GM19043 (cell line): ENCODE measurements at regions not wholly inside any gene's neighbourhood (a gene's known extent, or its start where the extent isn't known, plus 50 kb on each side); places are given as distances from the start of the nearest gene placed in this dataset.
"Not testable (repeated sequence)": the region's sequence is repeated elsewhere in the genome, so short reads cannot be mapped to it uniquely, and the experiment has no call there.

Experiments
- ATAC-seq: cut with Tn5 transposase; IDR thresholded peaks from one replicate; pipeline ENCODE4 v1.9.1; 2021; ENCODE audit warnings: low read depth; ENCODE audit not compliant: unreplicated experiment

DNA sequence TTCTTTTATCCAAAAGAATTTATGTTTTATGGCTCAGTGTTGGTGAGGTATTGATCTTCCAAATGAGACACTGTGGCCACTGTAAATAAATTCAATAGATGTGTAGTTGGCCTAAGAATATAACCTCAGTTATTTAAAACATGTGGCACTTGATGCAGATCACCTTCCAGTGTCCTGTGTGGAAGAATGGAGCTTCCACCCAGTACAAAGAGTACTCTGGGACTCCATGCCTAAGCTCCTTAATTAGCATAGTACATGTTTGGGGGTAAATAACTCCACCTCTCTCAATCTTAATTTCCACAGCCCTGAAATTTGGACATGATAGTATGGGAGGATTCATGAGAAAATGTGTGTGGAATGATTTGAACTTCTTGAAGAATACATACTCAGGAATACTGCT, 105.7 kb downstream of the SPDYE17 start:
- not testable (repeated sequence) for ATAC-seq

DNA sequence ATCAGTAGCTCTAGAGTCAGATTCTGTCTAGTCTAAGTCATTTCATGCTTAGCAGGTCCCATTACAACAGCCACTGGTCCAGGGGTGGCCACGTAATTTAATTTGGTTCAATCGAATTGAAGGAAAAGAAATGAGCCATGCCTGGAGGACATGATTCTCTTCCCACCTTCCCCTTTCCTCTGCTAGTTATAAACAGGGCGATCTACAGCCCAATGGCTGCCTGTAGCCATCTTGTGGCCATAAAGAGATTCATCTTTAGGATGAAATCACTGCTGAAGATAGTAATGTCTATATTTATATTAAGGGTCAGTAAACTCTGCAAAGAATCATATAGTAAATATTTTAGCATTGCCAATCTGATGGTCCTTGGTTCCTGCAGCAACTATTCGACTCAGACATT, 107.4 kb downstream of the SPDYE17 start:
- not testable (repeated sequence) for ATAC-seq

DNA sequence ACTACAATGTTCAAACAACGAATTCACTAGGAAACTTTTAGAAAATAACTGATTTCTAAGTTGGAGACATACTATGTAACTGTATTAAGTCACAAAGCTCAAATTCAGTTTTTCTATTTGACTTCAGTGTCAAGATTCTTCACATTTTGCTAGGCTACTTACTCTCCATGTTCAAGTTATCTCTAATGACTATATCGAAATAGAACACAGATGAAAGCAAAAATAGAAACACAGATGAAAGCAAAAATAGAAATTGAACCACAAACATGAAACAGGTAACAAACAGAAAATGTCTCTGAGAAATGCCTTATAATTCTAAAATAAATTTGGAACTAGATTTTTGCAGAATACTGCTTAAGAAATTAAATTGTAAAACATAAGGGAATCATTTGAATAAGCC, 113.5 kb downstream of the SPDYE17 start:
- ATAC-seq: not testable (repeated sequence)

DNA sequence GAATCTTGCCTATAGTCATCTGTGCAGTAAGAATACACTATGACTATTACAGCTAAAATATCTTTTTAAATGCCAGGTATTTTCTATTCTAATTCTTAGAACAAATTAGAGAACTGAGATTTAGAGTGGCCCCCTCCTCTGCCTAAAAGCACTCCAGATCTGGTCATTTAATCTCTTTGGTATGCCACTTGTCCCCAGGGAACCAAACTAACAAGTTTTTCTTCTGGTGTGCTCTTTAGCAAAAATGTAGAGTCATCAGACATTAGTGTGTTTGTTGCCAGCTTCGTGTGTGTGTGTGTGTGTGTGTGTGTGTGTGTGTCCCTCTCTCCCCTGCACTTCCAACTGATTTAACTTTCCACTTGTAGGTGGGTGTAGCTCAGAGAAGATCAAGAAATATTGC, 117.8 kb downstream of the SPDYE17 start:
- not testable (repeated sequence) for ATAC-seq

DNA sequence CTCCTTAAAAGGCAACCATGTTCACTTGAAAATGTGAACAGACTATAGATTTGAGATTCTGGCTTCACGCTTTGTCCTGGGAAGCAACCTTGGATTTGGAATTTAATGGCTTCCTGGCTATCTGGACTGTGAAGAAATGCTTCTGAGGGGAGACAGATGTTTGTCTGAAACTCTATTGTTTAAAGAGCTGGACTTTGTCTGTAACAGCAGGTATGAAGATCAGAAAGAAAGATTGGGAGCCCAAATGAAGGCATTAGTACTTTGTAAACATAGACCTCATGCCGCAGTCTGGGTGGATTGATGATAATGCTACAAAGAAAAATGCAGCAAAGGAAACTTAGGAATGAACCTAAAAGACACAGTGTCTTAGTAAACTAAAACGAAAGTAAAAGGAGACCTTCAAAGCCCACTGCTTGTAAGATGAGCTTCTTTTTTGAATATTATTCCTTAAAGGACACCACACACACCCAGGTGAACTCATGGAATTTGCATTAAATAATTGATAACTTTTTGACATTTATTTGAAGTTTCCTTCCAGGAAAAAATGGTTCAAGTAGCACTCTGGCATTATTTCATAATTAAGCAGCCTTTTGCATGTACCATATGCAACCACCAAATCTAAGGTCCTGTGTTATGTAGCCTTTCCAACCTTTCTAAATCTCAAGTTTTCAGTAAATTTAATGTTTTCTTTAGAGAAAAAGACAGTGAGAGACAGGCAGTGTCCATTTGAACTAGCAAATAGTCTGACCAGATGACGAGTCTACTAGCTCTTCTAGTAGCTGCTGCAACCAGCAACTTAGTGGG, 119.9 kb downstream of the SPDYE17 start:
- not testable (repeated sequence) for ATAC-seq

DNA sequence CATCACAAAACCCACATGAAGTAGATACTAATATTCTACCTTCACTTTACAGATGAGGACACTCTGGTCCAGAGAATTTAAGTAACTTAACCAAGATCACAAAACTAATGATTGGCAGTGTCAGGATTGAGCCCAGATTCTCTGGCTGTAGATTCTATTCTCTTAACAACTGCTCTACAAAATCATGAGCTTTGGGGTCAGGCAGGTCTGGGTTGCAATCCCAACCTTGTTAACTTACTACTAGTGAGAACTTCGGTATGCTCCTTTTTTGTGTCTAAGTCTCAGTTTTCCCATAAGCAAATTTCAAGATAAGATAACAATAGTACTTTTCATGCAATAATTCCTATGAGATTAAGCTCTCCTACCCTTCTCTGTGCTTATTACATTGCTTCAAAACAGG, 127.5 kb downstream of the SPDYE17 start:
- not testable (repeated sequence) for ATAC-seq

DNA sequence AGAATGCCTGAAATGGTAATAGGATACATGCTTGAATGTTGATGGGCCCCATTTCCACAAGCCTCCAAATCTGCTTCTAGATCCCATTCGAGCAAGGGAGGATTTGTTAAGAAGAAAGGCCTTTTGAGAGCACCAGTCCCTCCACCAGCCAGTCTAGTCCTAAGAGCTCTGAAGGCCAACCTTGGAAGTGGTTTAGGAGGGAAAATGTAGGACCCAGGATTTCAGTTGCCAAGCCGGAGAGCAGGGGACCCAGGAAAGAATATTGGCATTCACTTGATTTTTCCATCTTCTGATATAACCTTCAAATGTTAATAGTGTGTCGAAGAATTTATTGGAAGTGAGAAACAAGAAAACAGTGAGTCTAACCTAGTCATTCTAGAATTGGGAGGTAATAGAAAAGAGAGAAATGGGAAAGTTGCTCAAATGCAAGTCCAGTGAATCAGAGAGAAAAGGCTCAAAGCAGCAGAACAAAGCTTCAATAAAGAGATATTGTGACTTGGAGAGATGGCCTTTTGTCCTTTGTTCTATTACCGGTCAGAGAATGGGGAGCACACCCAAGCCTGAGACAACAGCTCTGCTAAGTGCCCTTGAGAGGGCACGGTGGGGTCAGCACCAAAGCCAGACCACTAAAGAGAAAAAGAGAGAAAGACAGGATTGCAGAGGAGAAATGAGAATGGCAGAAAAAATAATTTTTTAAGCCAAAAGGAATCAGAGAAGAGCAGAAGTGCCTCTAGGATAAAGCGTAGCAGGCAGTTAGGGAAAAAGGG, 130.0 kb downstream of the SPDYE17 start:
- not testable (repeated sequence) for ATAC-seq

DNA sequence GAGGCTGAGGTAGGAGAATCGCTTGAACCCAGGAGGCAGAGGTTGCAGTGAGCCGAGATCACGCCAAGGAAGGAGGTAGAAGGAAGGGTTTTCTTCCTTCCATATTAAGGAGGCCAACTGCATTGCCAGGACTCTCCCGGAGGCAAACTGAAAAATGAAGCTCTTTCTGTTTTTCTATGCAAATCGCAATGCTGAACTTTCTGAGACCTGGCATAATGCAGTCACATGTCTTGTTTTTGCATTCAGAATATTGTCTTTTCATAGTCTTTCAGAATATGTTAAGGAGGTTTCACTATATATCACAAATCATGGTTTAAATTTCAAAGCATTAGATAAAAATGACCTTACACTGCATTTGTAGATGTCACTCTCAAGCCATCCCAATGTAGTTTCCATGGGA, 133.4 kb downstream of the SPDYE17 start:
- not testable (repeated sequence) for ATAC-seq

DNA sequence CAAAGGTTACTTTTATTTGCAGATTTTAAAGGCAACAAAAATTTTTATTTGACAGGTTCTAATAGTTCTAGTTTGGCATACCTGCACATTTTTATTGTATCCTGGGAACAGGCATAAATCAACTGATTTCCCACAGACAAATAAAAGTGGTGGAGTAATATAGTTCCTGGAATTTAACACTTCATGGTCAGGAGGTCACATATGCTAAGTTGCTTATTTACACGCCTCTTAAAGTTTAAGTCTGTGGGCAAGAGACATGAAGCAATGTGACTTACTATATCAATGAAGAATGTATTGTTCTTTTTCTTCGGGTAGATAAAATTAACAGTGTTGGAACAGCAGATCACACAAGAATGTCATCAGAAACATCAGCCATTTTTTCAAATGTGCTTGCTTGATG, 135.2 kb downstream of the SPDYE17 start:
- ATAC-seq: not testable (repeated sequence)

DNA sequence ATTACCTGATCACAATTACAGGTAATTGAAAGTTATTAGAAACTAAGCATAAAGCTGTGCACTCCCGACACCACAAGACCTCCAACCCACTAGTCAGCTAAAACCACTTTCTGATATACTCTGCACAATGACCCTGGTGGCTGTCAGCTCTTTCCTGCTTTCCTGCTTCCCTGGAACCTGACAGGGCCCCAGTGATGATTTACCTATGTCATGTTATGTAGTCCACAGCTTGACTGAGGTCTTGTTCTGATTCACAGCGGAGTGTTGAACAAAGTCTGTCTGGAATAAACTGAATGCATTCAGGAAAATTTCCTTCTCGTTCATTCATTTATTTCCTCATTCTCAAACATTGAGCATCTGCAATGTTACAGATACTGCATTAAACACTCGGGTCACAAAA, 136.5 kb downstream of the SPDYE17 start:
- ATAC-seq: not testable (repeated sequence)

DNA sequence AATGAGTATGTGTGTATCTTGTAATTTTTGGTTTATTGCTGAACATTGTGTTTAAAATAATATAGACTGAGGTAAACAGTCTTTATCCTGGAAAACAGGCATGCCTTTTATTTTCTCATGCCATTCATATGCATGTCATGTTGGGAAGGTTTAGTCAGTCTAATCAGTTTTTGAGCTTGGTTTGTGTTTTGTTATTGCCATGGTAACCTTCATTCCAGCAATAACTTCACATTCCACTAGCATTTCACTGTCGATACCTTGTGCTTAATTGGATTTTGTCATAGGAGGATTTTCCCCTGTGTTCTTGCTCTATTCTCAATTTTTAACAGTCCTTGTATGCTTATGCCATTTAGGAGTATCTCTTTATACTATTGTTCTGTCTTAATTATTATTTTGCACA, 140.4 kb downstream of the SPDYE17 start:
- not testable (repeated sequence) for ATAC-seq

DNA sequence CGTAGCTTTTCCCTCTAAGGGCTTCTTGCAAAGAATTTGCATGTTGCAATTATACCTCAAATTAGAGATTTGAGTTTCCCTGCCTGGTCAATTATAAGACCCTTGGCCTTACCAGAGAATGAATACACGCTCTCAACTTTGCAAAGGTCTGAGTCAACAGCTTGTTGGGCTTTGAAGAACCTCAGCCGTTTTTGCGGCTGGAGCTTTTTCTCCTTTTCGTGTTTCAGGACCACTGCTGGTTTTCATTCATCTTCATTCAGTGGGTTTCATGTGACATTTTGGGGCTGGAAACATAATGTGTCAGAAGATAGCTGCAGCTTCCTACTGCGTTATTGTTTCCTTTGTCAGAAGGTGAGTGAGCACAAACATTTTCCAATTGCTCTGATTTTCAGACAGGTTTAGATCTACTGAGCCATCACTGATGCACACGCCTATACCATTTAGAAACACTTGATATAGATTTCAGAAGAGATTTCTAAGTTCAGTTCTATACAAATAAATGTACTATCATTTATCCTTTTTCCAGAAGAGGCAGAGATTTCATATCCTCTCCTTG, 152.3 kb downstream of the SPDYE17 start:
- not testable (repeated sequence) for ATAC-seq

DNA sequence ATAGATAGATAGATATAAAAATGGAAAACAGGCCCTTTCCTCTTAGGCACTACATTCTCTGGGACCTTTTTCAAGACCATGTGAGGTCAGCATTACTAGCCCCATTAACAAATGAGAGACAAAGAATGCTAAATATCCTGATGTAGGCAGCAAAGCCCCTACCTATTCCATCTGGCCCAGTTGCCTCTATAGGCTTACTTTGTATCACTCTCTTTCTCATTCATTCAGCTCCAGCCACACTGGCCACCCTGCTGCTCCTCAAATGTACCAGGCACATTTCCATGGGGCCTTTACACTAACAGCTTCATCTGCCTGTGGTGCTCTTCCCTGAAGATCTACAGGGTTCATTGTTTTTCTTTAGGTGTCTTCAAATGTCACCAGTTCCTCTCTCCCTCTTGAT, 156.4 kb downstream of the SPDYE17 start:
- not testable (repeated sequence) for ATAC-seq

DNA sequence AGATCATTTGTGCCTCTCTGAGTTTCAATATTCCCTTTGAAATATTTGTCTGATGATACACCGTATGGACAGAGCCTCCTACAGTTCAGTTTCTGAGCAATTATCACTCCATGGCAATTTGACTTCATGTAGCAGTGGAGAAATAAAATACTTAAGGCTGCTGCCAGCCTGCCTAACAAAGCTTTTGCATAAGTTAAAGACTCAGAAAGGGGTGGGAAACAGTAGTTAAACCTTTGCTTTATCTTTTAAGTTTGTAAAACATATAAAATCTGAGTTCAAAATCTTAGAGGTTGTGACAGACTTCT, 161.7 kb downstream of the SPDYE17 start:
- ATAC-seq: not testable (repeated sequence)

DNA sequence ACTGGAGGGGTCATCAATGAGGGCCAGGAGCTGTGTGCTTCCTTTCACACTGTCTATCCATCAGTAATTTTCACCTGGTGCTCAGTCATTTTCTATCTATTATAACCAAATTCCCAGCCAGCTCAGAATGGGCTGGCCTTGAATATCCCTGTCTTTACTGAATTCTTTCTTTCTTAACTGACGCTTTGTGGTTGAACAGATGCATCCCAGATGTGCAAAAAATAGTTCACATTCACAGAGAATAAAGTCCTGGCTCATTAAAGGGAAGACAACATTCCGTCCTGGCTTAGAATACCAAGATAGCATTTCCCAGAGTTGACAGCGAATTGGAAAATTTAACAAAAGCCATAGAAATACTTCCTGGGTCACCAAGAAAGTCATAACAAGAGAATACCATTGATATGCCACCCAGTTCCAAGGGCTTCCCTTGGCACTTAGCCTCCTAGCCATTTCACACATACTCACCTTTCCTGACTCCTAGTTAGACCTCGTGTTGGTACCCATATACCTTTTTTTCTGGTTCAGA, 164.7 kb downstream of the SPDYE17 start:
- not testable (repeated sequence) for ATAC-seq

DNA sequence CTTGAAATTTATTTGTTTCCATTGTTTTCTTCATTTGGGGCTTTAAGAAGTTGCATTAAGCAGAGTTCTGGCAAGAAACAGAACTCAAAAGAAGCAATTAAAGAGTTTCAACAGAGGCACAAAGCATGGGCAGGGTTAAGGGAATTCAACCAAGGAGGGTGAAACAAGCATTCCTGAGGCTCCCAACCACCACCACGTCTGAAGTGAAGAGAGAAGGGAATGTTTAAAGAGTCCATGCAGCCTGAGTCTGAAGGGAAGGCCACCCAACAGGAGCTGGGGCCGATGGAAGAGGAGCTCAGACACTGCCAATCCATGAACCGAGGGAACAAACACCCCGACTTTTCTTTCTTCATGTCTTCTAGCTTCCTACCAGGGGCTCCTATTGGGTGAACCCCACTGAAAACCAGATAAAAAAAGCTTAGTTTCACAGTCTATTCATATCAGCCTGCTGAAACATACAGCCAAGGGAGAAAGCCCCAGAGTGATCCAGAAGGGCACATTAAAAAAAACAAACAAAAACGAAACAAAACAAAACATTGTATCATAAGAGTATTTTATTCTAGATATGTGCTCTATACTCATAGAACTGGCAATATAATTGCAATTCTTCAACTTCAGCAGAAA, 168.9 kb downstream of the SPDYE17 start:
- not testable (repeated sequence) for ATAC-seq

DNA sequence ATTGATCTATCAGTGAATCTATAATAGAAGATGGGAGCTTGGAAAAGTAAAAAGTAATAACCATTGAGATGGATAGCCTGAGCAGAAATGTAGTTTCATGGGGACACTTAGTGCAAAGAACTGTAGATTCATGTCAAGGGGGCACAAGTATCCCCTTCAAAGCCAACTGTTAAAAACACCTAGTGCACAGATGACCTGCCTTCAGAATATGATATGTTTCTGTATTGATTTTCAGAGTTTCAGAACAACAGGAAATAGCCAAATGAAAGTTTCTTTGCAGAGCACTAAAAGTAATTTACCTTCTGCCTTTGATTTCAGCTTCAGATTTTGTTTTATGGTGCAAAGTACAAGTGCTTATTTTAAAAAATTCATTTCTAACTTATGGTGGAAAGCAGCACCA, 169.9 kb downstream of the SPDYE17 start:
- not testable (repeated sequence) for ATAC-seq

DNA sequence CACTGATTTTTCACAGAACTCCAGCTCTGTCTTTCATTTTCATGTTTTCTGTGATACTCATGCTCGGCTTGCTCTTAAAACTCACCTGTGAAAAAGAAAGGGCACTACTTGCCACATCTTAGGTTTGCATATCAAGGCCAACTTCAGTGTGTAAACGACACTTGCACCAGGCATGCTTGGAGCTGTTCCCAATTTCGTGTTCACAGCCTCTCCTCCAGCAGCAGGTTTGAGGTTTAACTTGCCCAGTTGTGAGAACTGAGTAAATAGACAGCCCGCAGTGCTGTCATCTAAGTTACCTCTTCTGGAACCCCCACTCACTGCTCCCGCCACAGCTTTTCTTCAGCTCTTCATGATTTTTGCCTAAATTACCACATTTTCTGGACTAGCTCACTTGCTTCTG, 172.2 kb downstream of the SPDYE17 start:
- not testable (repeated sequence) for ATAC-seq

DNA sequence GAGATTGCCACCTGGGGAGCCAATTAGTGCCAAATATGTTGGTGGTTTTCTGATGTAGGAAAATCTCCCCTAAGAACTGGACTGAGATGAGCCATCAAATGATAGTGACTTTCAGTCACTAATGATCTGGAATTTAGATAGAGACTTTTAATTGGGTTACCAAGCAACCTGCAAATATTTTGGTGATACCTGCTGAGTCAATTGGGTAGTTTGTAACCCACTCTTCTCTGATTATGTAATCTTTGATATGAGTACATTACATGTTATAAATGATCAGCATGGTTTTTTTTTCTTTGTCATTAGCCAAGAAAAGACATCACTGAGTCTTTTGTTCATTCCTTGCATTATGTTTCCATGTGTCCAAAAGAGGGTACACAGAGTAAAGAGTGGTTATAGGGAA, 177.5 kb downstream of the SPDYE17 start:
- ATAC-seq: not testable (repeated sequence)

DNA sequence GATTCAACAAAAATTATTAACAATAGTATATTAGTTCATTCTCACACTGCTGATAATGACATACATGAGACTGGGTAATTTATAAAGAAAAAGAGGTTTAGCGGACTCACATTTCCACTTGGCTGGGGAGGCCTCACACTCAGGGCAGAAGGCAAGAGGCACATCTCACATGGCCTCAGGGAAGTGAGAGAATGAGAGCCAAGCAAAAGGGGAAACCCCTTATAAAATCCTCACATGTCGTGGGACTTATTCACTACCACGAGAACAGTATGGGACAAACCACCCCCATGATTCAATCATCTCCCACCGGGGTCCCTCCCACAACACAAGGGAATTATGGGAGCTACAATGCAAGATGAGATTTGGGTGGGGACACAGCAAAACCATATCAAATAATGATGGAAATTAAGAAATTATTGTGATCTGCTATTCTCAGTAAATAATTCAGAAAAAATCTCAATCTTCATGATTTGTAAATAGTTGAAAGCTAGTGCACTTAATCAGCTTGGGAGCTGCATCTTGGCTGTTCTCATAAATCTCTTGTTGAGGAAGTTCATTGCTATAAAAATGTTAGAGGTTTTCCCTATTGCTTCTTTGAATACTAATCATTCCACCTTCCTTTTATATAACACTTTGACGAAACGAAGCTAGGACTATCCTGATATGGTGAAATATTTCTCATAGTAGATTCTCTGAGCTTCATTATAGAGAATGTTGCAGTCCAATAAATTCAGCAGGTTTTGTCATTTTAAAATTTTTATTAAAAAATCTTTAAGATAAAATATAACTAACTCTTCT, 179.2 kb downstream of the SPDYE17 start:
- ATAC-seq: not testable (repeated sequence)
